Astrocyte of the cerebellum (primary cell): ENCODE measurements at regions not wholly inside any gene's neighbourhood (a gene's known extent, or its start where the extent isn't known, plus 50 kb on each side); places are given as distances from the start of the nearest gene placed in this dataset.

Experiments used
- DNase-seq: peaks from one replicate; pipeline ENCODE4 v3.0.0-alpha.2; 2011; ENCODE audit warnings: low read depth
- H3K4me3 ChIP-seq: 2 replicates; pipeline ENCODE4 v1.5.1; 2011; ENCODE audit warnings: mild to moderate bottlenecking, low read depth, low read length, moderate library complexity
- CTCF ChIP-seq: IDR thresholded peaks from 2 replicates; pipeline ENCODE4 v1.5.1; 2012; ENCODE audit warnings: low read length, low read depth, moderate library complexity, mild to moderate bottlenecking; ENCODE audit errors: missing control alignments
- in situ Hi-C: cut with HindIII; loops from 2 replicates; pipeline ENCODE4 v1.10.0; 2017; ENCODE audit warnings: low sequenced_read_pairs

GRCh38 chr7:116339564-116339963 lies 129.2 kb downstream of the TES start:
- no peak for TF ChIP-seq CTCF
- no peak for DNase-seq
- in situ Hi-C loops = no loop called here
- H3K4me3 ChIP-seq = no peak overlapping the region

GRCh38 chr7:116340201-116340847 lies 130.0 kb downstream of the TES start:
- H3K4me3 ChIP-seq = no peak overlapping the region
- no peak for TF ChIP-seq CTCF
- in situ Hi-C loops = no loop called here
- DNase-seq = no peak

DNA sequence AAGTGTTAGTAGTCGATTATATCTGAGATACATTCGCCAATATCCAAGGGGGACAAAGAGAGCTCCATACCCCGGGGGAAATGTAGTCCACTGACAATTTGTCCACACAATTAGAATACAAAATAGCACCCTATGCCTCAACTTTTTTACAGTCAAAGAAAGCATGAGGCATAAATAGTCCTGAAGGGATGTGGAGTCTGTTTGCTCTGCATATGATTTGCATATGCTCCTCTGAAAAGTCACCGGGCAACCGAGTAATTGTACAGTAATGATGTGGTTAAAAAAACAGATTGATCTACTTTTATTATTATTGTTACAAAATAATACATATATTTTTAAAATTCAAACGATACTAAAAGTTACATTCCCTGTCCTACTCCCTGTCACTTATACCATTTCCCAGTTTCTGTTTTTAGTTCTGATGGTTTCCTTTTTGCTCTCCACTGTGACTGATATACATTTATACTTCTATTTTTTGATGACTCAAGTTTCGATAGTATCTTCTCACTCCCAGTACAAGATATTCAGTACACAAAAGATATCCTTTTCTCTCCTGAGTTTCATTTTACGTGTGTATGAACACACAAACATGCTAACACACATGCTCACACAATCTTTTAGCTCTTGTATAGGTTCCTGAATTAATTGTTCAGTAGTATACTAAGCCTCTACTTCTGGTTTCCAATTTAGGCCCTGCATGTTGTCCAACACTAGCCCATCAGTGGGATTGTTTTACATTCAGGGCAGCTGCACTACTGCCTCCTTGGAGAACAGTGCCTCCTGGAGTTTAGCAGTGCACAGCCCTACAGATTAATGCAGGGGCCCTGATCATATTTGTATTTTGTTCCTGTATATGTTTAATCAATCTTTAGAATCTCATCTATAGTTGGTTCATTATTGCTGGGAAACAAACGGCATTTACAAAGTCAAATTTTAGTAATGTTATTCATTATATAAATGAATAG lies 130.9 kb downstream of the TES start:
- no peak overlapping the region for H3K4me3 ChIP-seq
- DNase-seq = no peak
- in situ Hi-C loops = no loop called here
- peak; percentile 2 for TF ChIP-seq CTCF

- TF ChIP-seq CTCF = no peak
- H3K4me3 ChIP-seq = no peak overlapping the region
- no peak for DNase-seq
- in situ Hi-C loops = no loop called here
These were observed 131.8 kb downstream of the TES start for GRCh38 chr7:116342125-116342524.

- TF ChIP-seq CTCF = no peak
- in situ Hi-C loops = no loop called here
- no peak overlapping the region for H3K4me3 ChIP-seq
- DNase-seq = no peak
These were observed 137.0 kb downstream of the TES start for GRCh38 chr7:116347151-116347832.

DNA sequence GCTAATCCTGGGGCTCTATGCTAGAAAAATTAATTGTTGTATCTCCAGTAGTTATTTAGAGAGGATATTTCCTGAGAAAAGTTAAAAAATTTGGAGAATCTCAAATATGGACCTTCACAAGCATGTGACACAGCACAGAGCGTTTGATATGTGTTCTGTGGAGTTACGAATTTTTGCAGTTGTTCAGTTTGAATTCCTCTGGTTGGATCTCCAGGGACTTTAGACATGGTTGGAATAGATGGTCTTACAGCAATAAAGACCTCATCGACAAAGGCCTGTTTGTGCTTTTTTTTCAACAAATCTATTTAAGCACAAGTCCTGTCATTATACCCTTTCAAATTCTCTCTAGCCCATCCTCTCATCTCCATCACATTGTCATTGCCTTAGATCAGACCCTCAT lies 138.0 kb downstream of the TES start:
- no peak for DNase-seq
- no peak overlapping the region for H3K4me3 ChIP-seq
- no peak for TF ChIP-seq CTCF
- in situ Hi-C loops = no loop called here
